Suppressor macrophage (primary cell): ENCODE measurements at regions not wholly inside any gene's neighbourhood (a gene's known extent, or its start where the extent isn't known, plus 50 kb on each side); places are given as distances from the start of the nearest gene placed in this dataset.
A peak's percentile ranks its signal among the peaks of the same experiment; 100 is the strongest.

Experiments used
- DNase-seq, 4 experiments: peaks; one replicate each; pipeline ENCODE4 v3.0.0-alpha.2; 2020 to 2022

GRCh38 chr2:15094161-15094560, 461.6 kb downstream of the LRATD1 start:
- DNase-seq = no peak

DNA sequence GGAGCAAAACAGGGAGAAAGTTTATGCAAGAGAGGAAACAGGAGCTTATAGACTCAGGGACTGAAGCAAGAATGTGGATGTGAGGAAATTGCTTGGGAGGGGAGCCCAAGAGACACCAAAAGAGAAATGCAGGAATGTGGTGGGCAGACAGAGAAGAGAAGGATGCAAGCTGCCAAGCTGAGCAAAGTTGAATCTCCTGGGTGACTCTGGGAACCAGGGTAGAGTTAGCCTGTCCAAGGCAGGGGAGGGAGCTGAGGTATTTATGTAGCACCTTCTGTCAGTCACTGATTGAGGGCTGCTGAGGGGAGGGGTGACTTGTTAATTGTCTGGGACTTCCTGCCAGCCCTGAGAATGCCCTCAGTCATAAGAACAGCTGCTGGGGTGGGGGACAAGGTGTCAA, 464.3 kb downstream of the NBAS start:
- no peak for DNase-seq

- DNase-seq = no peak
These were observed 454.0 kb downstream of the NBAS start for GRCh38 chr2:15107137-15107536.

DNA sequence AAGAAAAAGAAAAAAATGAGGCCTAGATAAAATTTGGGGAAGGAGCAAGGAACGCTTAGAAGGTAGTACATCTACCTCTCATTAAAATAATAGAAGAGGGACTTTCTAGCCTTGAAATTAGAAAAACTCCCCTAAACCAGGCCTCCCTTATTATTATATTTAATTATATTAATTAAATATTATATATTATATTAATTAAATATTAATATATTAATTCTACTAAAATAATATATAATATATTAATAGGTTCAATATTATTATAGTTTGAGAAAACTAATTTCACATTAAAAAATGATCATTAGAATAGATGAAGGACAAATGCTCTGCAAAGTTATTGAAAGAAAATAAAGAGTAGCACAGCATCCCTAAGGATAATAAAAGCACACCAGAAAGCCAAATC, 449.4 kb downstream of the NBAS start:
- no peak for DNase-seq

- DNase-seq = peak in 2 of 4 experiments; percentile 11 to 30
These were observed 448.9 kb downstream of the NBAS start for GRCh38 chr2:15112216-15112615.

DNA sequence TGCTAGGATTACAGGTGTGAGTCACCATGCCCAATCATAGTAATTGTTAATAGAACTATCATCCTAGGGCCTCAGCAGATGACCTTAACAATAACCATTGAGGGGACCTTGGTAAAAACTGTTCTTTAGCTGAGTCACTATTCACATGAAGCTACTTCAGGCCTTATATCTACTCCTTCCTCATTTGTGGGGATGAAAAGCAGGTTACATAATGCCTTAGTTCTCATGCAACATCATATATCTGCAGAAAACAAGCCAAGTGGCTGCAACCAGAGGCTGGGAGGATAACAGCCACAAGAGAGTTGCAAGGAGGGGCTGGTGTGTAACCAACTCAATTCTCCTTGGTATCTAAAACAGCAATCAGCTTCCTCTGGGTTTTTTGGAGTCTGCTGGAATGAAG, 445.4 kb downstream of the NBAS start:
- DNase-seq = peak; percentile 54 to 80 (median 70)

DNA sequence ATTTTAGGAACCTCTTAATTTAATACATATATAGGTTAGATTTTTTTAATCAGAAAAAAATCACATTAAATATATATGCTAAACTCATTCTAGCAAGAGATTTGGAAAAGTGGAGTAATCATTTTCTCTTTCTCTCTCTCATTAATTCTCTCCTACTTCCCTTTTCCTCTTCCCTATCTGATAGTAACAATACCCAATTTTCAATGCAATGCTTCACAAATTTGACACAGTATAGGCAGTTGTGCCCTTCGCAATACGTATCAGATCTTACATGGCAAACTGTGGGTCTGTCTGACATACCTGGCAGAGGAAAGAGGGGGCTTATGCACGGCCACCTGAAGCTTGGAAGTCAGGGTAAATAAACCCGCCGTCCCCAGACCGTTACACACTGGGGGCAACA, 444.3 kb downstream of the NBAS start:
- peak in 1 of 4 experiments; percentile 8 for DNase-seq
